ENCODE measurements at regions not wholly inside any gene's neighbourhood (a gene's known extent, or its start where the extent isn't known, plus 50 kb on each side); places are given as distances from the start of the nearest gene placed in this dataset.
"Not testable (repeated sequence)": the region's sequence is repeated elsewhere in the genome, so short reads cannot be mapped to it uniquely, and the experiment has no call there.

DNA sequence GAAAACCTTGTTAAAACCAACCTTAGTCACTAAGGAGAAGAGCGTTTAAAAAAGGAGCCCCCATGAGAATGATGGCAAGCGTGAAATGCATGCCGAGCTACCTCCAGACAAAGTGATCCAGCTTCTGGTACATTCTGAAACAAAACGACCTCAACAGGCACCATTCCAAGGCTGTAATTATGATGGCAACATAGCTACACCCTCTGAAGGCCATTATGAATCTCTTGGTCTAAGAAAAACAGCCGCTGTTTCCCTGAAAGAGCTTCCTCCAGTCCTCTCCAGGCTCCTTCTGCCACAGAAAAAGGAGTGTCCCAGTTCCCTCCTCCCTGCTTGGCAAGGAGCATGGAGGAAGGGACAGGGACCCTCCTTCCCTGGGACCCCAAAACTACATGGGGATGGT lies 50.0 kb upstream of the ABLIM1 start:
- DNase-seq (ENCODE audit: low read depth) = no peak

DNA sequence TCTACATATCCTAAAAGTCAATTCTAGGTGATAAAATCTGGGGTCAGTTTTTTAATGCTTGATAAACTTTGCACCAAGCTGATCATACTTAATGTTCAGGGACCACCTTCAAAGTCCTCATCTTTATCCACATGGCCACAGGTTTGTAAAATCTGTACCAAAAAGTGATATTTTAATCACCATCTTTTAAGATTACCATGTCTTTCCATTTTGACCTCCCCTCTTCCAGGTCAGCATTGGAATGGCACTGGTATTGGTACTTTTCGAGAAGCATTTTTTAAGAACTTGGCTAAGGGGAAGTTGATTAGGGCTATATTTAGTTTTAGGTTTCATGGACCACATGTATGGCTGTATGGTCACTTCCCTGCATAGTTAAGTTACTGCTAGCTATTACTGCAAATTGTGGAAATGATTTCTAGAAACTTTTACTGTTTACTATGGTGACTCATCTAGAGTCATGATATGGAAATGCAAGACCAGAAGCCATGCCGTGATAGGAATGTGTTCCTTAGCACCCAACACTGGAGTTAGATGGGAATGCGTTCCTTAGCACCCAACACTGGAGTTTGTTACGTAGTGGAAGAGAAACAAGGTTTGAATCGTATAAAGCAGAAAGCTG lies 50.8 kb upstream of the ABLIM1 start:
- peak; percentile 82 for DNase-seq (ENCODE audit: low read depth)

DNA sequence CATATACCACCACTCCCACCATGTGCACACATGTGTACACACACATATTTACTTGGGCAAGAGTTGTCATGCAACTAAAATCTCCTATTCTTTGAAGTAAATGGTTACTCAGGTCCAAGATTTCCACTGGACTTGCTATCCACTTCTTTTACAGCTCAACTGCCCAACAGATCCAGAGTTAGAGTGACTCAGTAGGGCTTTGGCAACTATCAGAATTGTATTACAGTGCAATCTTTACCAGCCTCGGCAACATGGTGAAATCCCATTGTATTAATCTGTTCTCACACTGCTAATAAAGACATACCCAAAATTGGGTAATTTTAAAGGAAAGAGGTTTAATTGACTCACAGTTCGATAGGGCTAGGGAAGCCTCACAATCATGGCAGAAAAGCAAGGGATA lies 51.9 kb upstream of the ABLIM1 start:
- DNase-seq (ENCODE audit: low read depth) = peak; percentile 20

GRCh38 chr10:114711176-114711868 lies 53.2 kb upstream of the ABLIM1 start:
- no peak for DNase-seq (ENCODE audit: low read depth)

GRCh38 chr10:114711869-114712250 lies 53.8 kb upstream of the ABLIM1 start:
- DNase-seq (ENCODE audit: low read depth) = no peak

GRCh38 chr10:114713525-114714090 lies 55.5 kb upstream of the ABLIM1 start:
- no peak for DNase-seq (ENCODE audit: low read depth)

GRCh38 chr10:114714281-114714741 lies 56.2 kb upstream of the ABLIM1 start:
- peak; percentile 95 for DNase-seq (ENCODE audit: low read depth)

DNA sequence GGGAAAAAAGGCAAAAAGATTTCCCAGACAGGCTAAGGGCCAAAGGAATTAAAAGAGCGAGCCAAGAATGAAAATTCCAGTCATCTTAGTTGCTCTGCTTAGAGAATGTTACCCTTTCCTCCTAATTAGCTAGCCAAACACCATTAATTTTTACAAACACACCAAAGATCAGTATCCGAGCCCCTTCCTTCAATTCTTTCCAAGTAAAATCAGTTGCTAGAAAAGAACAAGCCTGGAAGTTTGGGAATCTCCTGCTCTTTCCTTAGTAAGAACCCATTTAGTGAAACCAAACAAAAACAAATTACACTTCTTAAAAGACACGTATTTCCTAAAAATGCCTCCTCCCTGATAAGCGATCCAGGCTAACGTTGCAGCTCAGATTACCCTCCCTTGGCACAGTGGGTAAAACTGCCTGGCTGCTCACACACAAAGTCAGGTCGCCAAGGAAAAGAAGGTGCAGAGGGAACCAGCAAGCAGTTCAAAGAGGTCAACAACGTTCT lies 57.1 kb upstream of the ABLIM1 start:
- DNase-seq (ENCODE audit: low read depth) = peak; percentile 67

GRCh38 chr10:114716811-114717404 lies 58.8 kb upstream of the ABLIM1 start:
- DNase-seq (ENCODE audit: low read depth) = peak; percentile 12

DNA sequence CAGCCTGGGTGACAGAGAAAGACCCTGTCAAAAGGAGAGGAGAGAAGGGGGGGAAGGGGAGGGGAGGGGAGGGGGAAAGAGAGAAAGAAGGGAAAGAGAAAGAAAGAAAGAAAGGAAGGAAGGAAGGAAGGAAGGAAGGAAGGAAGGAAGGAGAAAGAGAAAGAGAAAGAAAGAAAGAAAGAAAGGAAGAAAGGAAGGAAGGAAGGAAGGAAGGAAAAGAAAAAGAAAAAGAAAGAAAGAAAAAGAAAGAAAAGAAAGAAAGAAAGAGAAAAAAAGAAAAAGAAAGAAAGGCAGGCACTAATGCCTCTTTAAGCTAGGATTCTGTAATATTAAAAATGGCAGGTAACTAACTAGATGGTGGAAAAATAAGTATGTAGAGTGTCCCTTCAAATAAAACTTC lies 59.8 kb upstream of the ABLIM1 start:
- not testable (repeated sequence) for DNase-seq (ENCODE audit: low read depth)

DNA sequence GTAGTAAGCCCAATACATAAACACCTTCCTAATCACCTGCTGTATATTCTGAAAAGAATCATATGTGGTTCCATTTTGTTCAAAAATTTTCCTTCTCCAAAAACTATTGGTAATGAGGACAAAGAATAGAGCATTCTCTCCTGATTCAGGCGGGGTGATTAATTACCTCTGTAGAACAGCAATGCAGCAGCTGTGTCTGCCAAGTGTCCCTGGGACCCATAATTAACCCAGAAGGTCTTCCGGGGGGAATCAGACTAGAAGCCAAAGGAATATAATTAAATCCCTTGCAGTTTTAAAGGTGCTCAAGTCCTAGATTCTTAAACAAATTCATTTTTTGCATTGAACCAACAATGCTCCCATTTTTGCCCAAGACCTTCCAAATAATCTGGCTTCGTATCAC lies 60.3 kb upstream of the ABLIM1 start:
- DNase-seq (ENCODE audit: low read depth) = no peak

DNA sequence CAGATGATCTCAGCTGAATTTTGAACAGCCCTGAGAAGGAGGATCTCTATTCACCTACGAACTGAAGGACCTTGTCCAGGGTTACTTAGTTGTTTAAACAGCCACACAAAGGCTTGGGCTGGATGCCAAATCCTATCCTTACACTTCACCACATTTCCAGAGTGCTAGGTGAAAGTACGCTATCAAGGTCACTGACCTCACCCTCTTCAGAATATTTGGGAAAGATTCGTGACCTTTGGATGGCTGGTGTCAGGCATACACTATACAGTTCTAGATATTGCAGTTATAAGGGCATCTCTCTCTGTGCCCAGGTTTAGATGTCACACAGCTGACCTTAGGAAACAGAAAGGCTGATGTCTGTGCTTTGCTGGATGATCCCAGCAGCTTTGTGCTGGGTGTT lies 61.2 kb upstream of the ABLIM1 start:
- DNase-seq (ENCODE audit: low read depth) = no peak

DNA sequence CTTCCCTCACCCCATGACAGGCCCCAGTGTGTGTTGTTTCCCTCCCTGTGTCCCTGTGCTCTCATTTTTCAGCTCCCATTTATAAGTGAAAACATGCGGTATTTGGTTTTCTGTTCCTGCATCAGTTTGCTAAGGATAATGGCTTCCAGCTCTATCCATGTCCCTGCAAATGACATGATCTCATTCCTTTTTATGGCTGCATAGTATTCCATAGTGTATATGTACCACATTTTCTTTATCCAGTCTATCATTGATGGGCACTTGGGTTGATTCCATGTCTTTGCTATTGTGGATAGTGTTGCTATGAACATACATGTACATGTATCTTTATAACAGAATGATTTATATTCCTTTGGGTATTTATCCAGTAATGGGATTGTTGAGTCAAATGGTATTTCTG lies 61.9 kb upstream of the ABLIM1 start:
- DNase-seq (ENCODE audit: low read depth) = not testable (repeated sequence)

DNA sequence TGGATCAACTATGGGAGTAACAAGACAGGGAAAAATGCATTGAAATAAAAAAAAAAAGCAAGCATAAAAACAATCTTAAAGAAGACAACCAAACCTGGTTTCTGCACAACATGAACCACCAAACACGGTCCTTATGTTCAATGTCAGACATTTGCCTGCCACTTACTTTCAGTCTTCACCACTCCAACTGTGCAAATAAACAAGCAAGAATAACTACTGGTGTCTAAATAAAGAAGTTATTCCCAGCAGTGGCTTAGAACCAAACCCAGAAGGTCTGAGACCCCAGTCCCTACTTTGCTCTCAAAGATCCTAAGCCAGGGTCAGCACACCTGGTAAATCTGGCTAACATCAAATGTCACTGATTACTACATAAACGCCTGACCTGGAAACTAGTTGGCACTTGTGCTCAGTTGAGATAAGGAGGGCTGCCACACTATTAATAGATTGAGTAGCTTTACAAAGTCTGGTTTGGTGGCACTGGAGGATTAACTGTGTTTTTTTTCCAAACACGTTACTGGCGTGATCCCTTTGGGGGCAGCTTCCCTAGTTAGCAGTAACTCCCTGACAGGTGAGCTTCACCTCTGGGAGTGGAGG lies 62.7 kb upstream of the ABLIM1 start:
- no peak for DNase-seq (ENCODE audit: low read depth)

DNA sequence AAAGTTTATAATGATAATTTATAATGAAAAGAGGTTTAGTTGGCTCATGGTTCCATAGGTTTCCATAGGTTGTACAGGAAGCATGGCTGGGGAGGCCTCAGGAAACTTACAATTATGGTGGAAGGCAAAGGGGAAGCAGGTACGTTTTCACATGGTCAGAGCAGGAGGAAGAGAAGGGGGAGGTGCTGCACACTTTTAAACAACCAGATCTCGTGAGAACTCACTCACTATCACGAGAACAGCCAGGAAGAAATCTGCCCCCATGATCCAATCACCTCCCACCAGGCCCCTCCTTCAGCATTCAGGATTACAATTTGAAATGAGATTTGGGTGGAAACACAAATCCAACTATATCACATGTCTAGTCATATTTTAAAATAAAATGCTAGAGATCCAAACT lies 64.1 kb upstream of the ABLIM1 start:
- not testable (repeated sequence) for DNase-seq (ENCODE audit: low read depth)

- no peak for DNase-seq (ENCODE audit: low read depth)
These were observed 65.3 kb upstream of the ABLIM1 start for GRCh38 chr10:114723361-114723760.

GRCh38 chr10:114723991-114724715 lies 66.1 kb upstream of the ABLIM1 start:
- no peak for DNase-seq (ENCODE audit: low read depth)

GRCh38 chr10:114724716-114725106 lies 66.6 kb upstream of the ABLIM1 start:
- DNase-seq (ENCODE audit: low read depth) = no peak

DNA sequence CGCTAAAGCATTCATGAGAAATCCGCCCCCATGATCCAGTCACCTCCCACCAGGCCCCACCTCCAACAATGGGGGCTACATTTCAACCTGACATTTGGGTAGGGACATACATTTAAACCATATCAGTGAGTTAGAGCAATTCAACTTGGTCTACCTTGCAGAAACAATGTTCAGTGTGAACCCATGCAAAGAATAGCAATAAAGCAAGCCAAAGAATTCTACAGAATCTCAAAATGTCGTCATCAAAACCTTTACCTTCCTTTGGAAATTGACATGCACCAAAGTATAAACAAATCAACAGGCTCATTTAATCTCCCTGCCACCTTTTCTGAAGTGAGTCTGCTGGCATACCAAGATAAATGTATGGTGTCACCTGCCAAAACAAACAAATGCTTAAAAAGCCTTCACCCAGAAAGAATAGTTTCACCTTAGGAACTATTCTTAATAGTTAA lies 68.8 kb upstream of the ABLIM1 start:
- DNase-seq (ENCODE audit: low read depth) = no peak

- no peak for DNase-seq (ENCODE audit: low read depth)
These were observed 70.2 kb upstream of the ABLIM1 start for GRCh38 chr10:114728325-114728724.

GRCh38 chr10:114729103-114729659 lies 71.1 kb upstream of the ABLIM1 start:
- DNase-seq (ENCODE audit: low read depth) = no peak
